IMR-90 (cell line): ENCODE measurements at regions not wholly inside any gene's neighbourhood (a gene's known extent, or its start where the extent isn't known, plus 50 kb on each side); places are given as distances from the start of the nearest gene placed in this dataset.
A peak's percentile ranks its signal among the peaks of the same experiment; 100 is the strongest.

Experiments
- ATAC-seq: fragments of 200-7000 bp; cut with Tn5 transposase; 2 replicates; pipeline ENCODE4 v1.9.1; 2020; ENCODE audit warnings: low read depth, mild to moderate bottlenecking, moderate library complexity
- BruUV-seq: library from RNA; stranded (reverse); fragments of 400-500 nt; replicated peaks from 2 replicates; lab custom pipeline; 2021; lab: Mats Ljungman, UMichigan
- CTCF ChIA-PET: fragments of 300-600 bp; formaldehyde crosslinking; extraction: SDS; loops from one replicate; lab custom pipeline; 2021; ENCODE audit warnings: antibody characterized with exemption; lab: Yijun Ruan, JAX
- POLR2A ChIA-PET: fragments of 300-600 bp; sonication (Branson Sonifier 250); formaldehyde crosslinking; loops from one replicate; lab custom pipeline; 2022; ENCODE audit warnings: antibody characterized with exemption; ENCODE audit not compliant: unreplicated experiment; lab: Charles Lee
- DNase-seq: peaks from one replicate; pipeline ENCODE4 v3.0.0; 2013
- H2AFZ ChIP-seq: replicated peaks from 2 replicates; pipeline ENCODE3; 2013; ENCODE audit warnings: low read length, mild to moderate bottlenecking; ENCODE audit not compliant: poor library complexity
- H2AK5ac ChIP-seq: 2 replicates; pipeline ENCODE4 v1.6.1; 2013; ENCODE audit warnings: low read depth, low read length, inconsistent platforms
- H2AK9ac ChIP-seq: replicated peaks from 2 replicates; pipeline ENCODE3; 2013; ENCODE audit warnings: mild to moderate bottlenecking, low read depth, low read length, moderate library complexity; ENCODE audit not compliant: poor library complexity
- H2BK120ac ChIP-seq: 2 replicates; pipeline ENCODE4 v1.6.1; 2013; ENCODE audit warnings: low read depth, low read length, inconsistent platforms
- H2BK15ac ChIP-seq: 3 replicates; pipeline ENCODE4 v1.6.1; 2013; ENCODE audit warnings: low read depth, low read length, inconsistent platforms
- H2BK20ac ChIP-seq: 2 replicates; pipeline ENCODE4 v1.6.1; 2013; ENCODE audit warnings: low read depth, mild to moderate bottlenecking, inconsistent platforms, low read length, moderate library complexity
- H2BK5ac ChIP-seq: 2 replicates; pipeline ENCODE4 v1.6.1; 2013; ENCODE audit warnings: mild to moderate bottlenecking, low read depth, low read length, inconsistent platforms; ENCODE audit not compliant: poor library complexity, severe bottlenecking
- H3K14ac ChIP-seq: replicated peaks from 2 replicates; pipeline ENCODE4 v1.6.1; 2013; ENCODE audit warnings: low read depth, low read length, inconsistent platforms
- H3K18ac ChIP-seq: 2 replicates; pipeline ENCODE4 v1.6.1; 2013; ENCODE audit warnings: low read depth, low read length, control low read depth
- H3K23ac ChIP-seq: 2 replicates; pipeline ENCODE4 v1.6.1; 2013; ENCODE audit warnings: low read depth, low read length, inconsistent platforms
- H3K27ac ChIP-seq: 2 replicates; pipeline ENCODE4 v1.5.1; 2013; ENCODE audit warnings: mild to moderate bottlenecking, control low read depth, low read length; ENCODE audit not compliant: insufficient read depth
- H3K27me3 ChIP-seq: 2 replicates; pipeline ENCODE4 v1.6.1; 2013; ENCODE audit warnings: low read length; ENCODE audit not compliant: control insufficient read depth, insufficient read depth
- H3K36me3 ChIP-seq: 2 replicates; pipeline ENCODE4 v1.6.1; 2013; ENCODE audit warnings: low read length, mixed read lengths; ENCODE audit not compliant: control insufficient read depth, insufficient read depth
- H3K4ac ChIP-seq: 2 replicates; pipeline ENCODE4 v1.6.1; 2013; ENCODE audit warnings: low read depth, low read length, inconsistent platforms
- H3K4me1 ChIP-seq: 2 replicates; pipeline ENCODE4 v1.6.1; 2013; ENCODE audit warnings: low read length, mixed read lengths; ENCODE audit not compliant: control insufficient read depth, insufficient read depth
- H3K4me2 ChIP-seq: 2 replicates; pipeline ENCODE4 v1.6.1; 2013; ENCODE audit warnings: low read depth, mild to moderate bottlenecking, control low read depth, low read length, moderate library complexity
- H3K4me3 ChIP-seq: 2 replicates; pipeline ENCODE4 v1.5.1; 2013; ENCODE audit warnings: low read depth, mild to moderate bottlenecking, control low read depth, low read length, moderate library complexity; ENCODE audit not compliant: insufficient read depth
- H3K56ac ChIP-seq: 2 replicates; pipeline ENCODE4 v1.6.1; 2013; ENCODE audit warnings: low read length, inconsistent platforms; ENCODE audit not compliant: insufficient read depth; ENCODE audit errors: extremely low read depth
- H3K79me1 ChIP-seq, 2 experiments: 2 replicates each; pipeline ENCODE4 v1.6.1; 2013; ENCODE audit warnings: low read length in 2 of 2, inconsistent platforms in 1 of 2, low read depth in 1 of 2
- H3K9ac ChIP-seq: 2 replicates; pipeline ENCODE4 v1.6.1; 2013; ENCODE audit warnings: low read depth, low read length, control low read depth
- H3K9me1 ChIP-seq: 2 replicates; pipeline ENCODE4 v1.6.1; 2013; ENCODE audit warnings: low read length, inconsistent platforms; ENCODE audit not compliant: insufficient read depth
- H3K9me3 ChIP-seq: 2 replicates; pipeline ENCODE4 v1.6.1; 2013; ENCODE audit warnings: low read length; ENCODE audit not compliant: control insufficient read depth, insufficient read depth
- H4K20me1 ChIP-seq: 2 replicates; pipeline ENCODE4 v1.6.1; 2013; ENCODE audit warnings: low read length, inconsistent platforms; ENCODE audit not compliant: insufficient read depth
- H4K5ac ChIP-seq: 2 replicates; pipeline ENCODE4 v1.6.1; 2013; ENCODE audit warnings: mild to moderate bottlenecking, low read depth, low read length, control low read depth
- H4K8ac ChIP-seq, 2 experiments: 2 replicates each; pipeline ENCODE4 v1.6.1; 2013; ENCODE audit warnings: low read depth in 2 of 2, low read length in 2 of 2, control low read depth in 1 of 2, inconsistent platforms in 1 of 2
- H4K91ac ChIP-seq: 2 replicates; pipeline ENCODE4 v1.6.1; 2013; ENCODE audit warnings: low read depth, low read length, inconsistent platforms; ENCODE audit not compliant: insufficient read depth
- CEBPB ChIP-seq: IDR thresholded peaks from 2 replicates; pipeline ENCODE4 v1.6.1; 2012; ENCODE audit warnings: low read depth, low read length, improper control_type of control experiment
- MXI1 ChIP-seq: IDR thresholded peaks from 2 replicates; pipeline ENCODE4 v1.6.1; 2012; ENCODE audit warnings: low read depth, mild to moderate bottlenecking, low read length, moderate library complexity, borderline replicate concordance
- RFX5 ChIP-seq: IDR thresholded peaks from 2 replicates; pipeline ENCODE4 v1.8.0; 2012; ENCODE audit warnings: low read depth, mild to moderate bottlenecking, low read length, moderate library complexity
- WGBS, 2 experiments: methylation state at CpG; one replicate each; pipeline versions ENCODE4 v1.1.5 to v1.1.7; 2013; ENCODE audit warnings: missing lambda C conversion rate in 2 of 2; ENCODE audit not compliant: insufficient read length in 1 of 2; ENCODE audit errors: extremely low coverage in 2 of 2; 5-methylcytosine and 5-hydroxymethylcytosine counted together
- dilution Hi-C: fragments of 300-500 bp; cut with HindIII; formaldehyde crosslinking; loops from one replicate; pipeline ENCODE4 v1.14.3; 2018; ENCODE audit warnings: low sequenced_read_pairs; ENCODE audit not compliant: unreplicated experiment
- in situ Hi-C: fragments of 300-500 bp; cut with MboI; formaldehyde crosslinking; loops from 3 replicates; pipeline ENCODE4 v1.14.3; 2019; ENCODE audit warnings: low sequenced_read_pairs, inconsistent platforms, mixed read lengths
- intact Hi-C: fragments of 100-400 bp; cut with micrococcal nuclease; formaldehyde crosslinking; loops from 2 replicates; pipeline ENCODE4 v1.10.0; 2022
- TF ChIP-seq, protein P1 (sequence below): fragments of 150-350 bp; IDR thresholded peaks from 2 replicates; pipeline ENCODE4 v1.6.1; 2017; ENCODE audit warnings: mild to moderate bottlenecking, antibody characterized with exemption, low read length, low read depth

DNA sequence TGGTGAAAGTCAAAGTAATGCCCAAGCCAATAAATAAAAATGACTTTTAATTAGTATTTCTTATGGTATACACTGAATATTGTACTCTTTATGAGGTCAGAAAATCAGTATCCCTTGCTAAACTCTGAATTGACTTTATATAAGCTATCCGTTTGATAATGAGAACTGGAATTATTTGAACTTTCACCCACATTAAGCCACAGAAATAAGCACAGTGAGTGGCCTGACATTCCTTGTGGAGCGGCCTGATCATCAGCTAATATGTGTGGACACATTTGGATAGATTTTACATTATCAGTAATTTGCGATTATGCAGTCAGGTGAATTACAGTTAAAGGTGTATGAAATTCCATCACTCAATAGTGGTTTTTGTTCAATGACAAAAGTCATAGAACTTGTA is 136.0 kb upstream of the CBLB start (continued):
- TF ChIP-seq MXI1, result no peak

DNA sequence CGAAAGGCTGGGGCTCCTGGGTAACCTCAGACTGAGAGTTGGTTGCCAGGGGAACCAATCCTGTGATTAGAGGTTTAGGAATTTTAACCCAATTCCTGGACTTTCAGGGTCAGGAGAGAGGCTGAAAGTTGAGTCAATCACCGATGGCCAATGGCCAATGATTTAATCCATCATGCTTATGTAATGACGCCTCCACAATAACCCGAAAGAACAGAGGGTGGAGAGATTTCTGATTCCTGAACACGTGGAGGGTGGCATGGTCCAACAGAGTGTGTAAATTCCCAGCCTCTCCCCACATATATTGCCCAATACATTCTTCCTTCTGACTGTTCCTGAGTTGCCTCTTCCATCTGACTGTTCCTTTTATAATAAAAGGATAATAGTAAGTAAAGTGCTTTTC is 137.2 kb upstream of the CBLB start:
- peaks cover 5% of the 10 kb centered on the region for H3K4me1 ChIP-seq
- H2AK9ac ChIP-seq, result no peak overlapping the region
- no TSS peak for BruUV-seq
- H3K14ac ChIP-seq, result peak overlapping the region; percentile 4; the same call in 1 of the 2 replicates
- ATAC-seq (peak; percentile 56), DNase-seq (peak; percentile 87)
- ChIA-PET POLR2A (no interaction called here), CTCF (no interaction called here)
- no peak overlapping the region for H2BK5ac ChIP-seq
- H2AFZ ChIP-seq, result peak overlapping the region; percentile 1
- no peak overlapping the region for H4K5ac ChIP-seq
- no peaks in the 10 kb centered on the region for H3K79me1 ChIP-seq
- H3K4me3 ChIP-seq, result no peak overlapping the region
- no peak overlapping the region for H3K9ac ChIP-seq
- H3K23ac ChIP-seq, result no peak overlapping the region
- dilution Hi-C loops (no loop called here), intact Hi-C loops (loop anchor here (5.0 to 10.0 kb wide), 3 partner anchors 321 to 1059 kb away; no protein-coding TSS in a partner anchor), in situ Hi-C loops (no loop called here)
- no peaks in the 10 kb centered on the region for H4K20me1 ChIP-seq
- no peaks in the 10 kb centered on the region for H3K9me3 ChIP-seq
- no peak overlapping the region for H3K27ac ChIP-seq
- no peak overlapping the region for H3K4me2 ChIP-seq
- H2AK5ac ChIP-seq, result no peak overlapping the region
- no peak overlapping the region for H2BK15ac ChIP-seq
- H2BK20ac ChIP-seq, result peak overlapping the region; percentile 3; the same call in 1 of the 2 replicates
- WGBS, 2 experiments, result 57% methylated on average over 4 of the region's 5 CpGs; no CpG with 5 or more reads in 1 of the 2 experiments
- H3K18ac ChIP-seq, result no peak overlapping the region
- no peak overlapping the region for H3K4ac ChIP-seq
- no peak overlapping the region for H2BK120ac ChIP-seq
- no peaks in the 10 kb centered on the region for H3K27me3 ChIP-seq
- no peaks in the 10 kb centered on the region for H3K9me1 ChIP-seq
- no peak for TF ChIP-seq RFX5
- no peak; the same call in 1 of the 2 replicates for TF ChIP-seq MXI1
- TF ChIP-seq CEBPB, result peak; percentile 93
- TF ChIP-seq, protein P1, sequence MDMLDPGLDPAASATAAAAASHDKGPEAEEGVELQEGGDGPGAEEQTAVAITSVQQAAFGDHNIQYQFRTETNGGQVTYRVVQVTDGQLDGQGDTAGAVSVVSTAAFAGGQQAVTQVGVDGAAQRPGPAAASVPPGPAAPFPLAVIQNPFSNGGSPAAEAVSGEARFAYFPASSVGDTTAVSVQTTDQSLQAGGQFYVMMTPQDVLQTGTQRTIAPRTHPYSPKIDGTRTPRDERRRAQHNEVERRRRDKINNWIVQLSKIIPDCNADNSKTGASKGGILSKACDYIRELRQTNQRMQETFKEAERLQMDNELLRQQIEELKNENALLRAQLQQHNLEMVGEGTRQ, result peak; percentile 49; the same call in 1 of the 2 replicates
- H4K91ac ChIP-seq, result no peak overlapping the region
- no peak overlapping the region for H3K56ac ChIP-seq
- no peak overlapping the region for H4K8ac ChIP-seq
- no peaks in the 10 kb centered on the region for H3K36me3 ChIP-seq
